ENCODE measurements at regions not wholly inside any gene's neighbourhood (a gene's known extent, or its start where the extent isn't known, plus 50 kb on each side); places are given as distances from the start of the nearest gene placed in this dataset.
"Not testable (repeated sequence)": the region's sequence is repeated elsewhere in the genome, so short reads cannot be mapped to it uniquely, and the experiment has no call there.

- no peak for DNase-seq
These were observed 184.4 kb downstream of the FCRL5 start for GRCh38 chr1:157367870-157368269.

- no peak for DNase-seq
These were observed 185.1 kb downstream of the FCRL5 start for GRCh38 chr1:157367091-157367739.

GRCh38 chr1:157364612-157365011 lies 187.7 kb downstream of the FCRL5 start:
- no peak for DNase-seq

GRCh38 chr1:157363660-157364140 lies 188.6 kb downstream of the FCRL5 start:
- DNase-seq: no peak

- DNase-seq: no peak
These were observed 192.3 kb downstream of the FCRL5 start for GRCh38 chr1:157360023-157360390.

- DNase-seq: no peak
These were observed 192.8 kb downstream of the FCRL5 start for GRCh38 chr1:157359314-157360022.

GRCh38 chr1:157357111-157357510 lies 195.2 kb downstream of the FCRL5 start:
- DNase-seq: no peak

GRCh38 chr1:157356601-157357000 lies 195.7 kb downstream of the FCRL5 start:
- DNase-seq: no peak

GRCh38 chr1:157353546-157353945 lies 198.8 kb downstream of the FCRL5 start:
- no peak for DNase-seq

GRCh38 chr1:157352817-157353408 lies 199.4 kb downstream of the FCRL5 start:
- DNase-seq: no peak

GRCh38 chr1:157352216-157352615 lies 200.1 kb downstream of the FCRL5 start:
- no peak for DNase-seq

GRCh38 chr1:157351800-157352199 lies 200.5 kb downstream of the FCRL5 start:
- DNase-seq: not testable (repeated sequence)

- DNase-seq: no peak
These were observed 203.5 kb downstream of the FCRL5 start for GRCh38 chr1:157348538-157349480.

- DNase-seq: no peak
These were observed 204.8 kb downstream of the FCRL5 start for GRCh38 chr1:157347506-157347905.

GRCh38 chr1:157337785-157338184 lies 199.6 kb upstream of the ETV3 start:
- DNase-seq: not testable (repeated sequence)

- DNase-seq: no peak
These were observed 196.9 kb upstream of the ETV3 start for GRCh38 chr1:157335056-157335455.

GRCh38 chr1:157334041-157334440 lies 195.8 kb upstream of the ETV3 start:
- no peak for DNase-seq

GRCh38 chr1:157330177-157330576 lies 192.0 kb upstream of the ETV3 start:
- DNase-seq: not testable (repeated sequence)

- DNase-seq: not testable (repeated sequence)
These were observed 189.9 kb upstream of the ETV3 start for GRCh38 chr1:157328120-157328519.

- DNase-seq: no peak
These were observed 188.1 kb upstream of the ETV3 start for GRCh38 chr1:157326173-157326859.

- DNase-seq: no peak
These were observed 187.0 kb upstream of the ETV3 start for GRCh38 chr1:157325220-157325619.

GRCh38 chr1:157321972-157322371 lies 183.8 kb upstream of the ETV3 start:
- DNase-seq: not testable (repeated sequence)
